SU-DHL-6 (cell line): ENCODE measurements at regions not wholly inside any gene's neighbourhood (a gene's known extent, or its start where the extent isn't known, plus 50 kb on each side); places are given as distances from the start of the nearest gene placed in this dataset.

ENCODE experiments used
- H2AFZ ChIP-seq: fragments of 200-600 bp; sonication (generic); 2 replicates; pipeline ENCODE4 v1.6.1; 2014; ENCODE audit warnings: low read depth, mild to moderate bottlenecking, moderate library complexity, mixed read lengths, antibody characterized with exemption, low read length; ENCODE audit not compliant: severe bottlenecking
- H3F3A ChIP-seq: fragments of 200-600 bp; shearing (Covaris generic); 2 replicates; pipeline ENCODE4 v1.6.0; 2016; ENCODE audit warnings: antibody characterized with exemption, mild to moderate bottlenecking; ENCODE audit not compliant: insufficient read depth
- H3K27ac ChIP-seq: fragments of 200-600 bp; sonication (generic); 2 replicates; pipeline ENCODE4 v1.5.1; 2016; ENCODE audit warnings: low read depth, mild to moderate bottlenecking, low read length, moderate library complexity, mixed read lengths
- H3K27me3 ChIP-seq: fragments of 200-600 bp; sonication (generic), shearing (Covaris generic); 2 replicates; pipeline ENCODE4 v1.6.0; 2014; ENCODE audit warnings: mild to moderate bottlenecking, low read length
- H3K36me3 ChIP-seq: fragments of 200-600 bp; sonication (generic); 2 replicates; pipeline ENCODE4 v1.6.1; 2014; ENCODE audit warnings: mild to moderate bottlenecking, low read length, mixed read lengths
- H3K4me2 ChIP-seq: fragments of 300-600, 200-600 bp; shearing (Covaris generic), sonication (generic); 2 replicates; pipeline ENCODE4 v1.6.0; 2014; ENCODE audit warnings: low read length, low read depth, mild to moderate bottlenecking; ENCODE audit not compliant: poor library complexity, severe bottlenecking
- H3K4me3 ChIP-seq: fragments of 200-600 bp; sonication (generic); 2 replicates; pipeline ENCODE4 v1.5.1; 2014; ENCODE audit warnings: antibody characterized with exemption, low read length, mild to moderate bottlenecking, mixed read lengths; ENCODE audit not compliant: insufficient read depth, poor library complexity, severe bottlenecking
- H3K79me2 ChIP-seq: fragments of 200-600 bp; sonication (generic); 2 replicates; pipeline ENCODE4 v1.6.1; 2014; ENCODE audit warnings: mild to moderate bottlenecking, low read length, moderate library complexity; ENCODE audit not compliant: insufficient read depth
- H3K9ac ChIP-seq: fragments of 200-600 bp; sonication (generic); 2 replicates; pipeline ENCODE4 v1.7.0; 2014; ENCODE audit warnings: mild to moderate bottlenecking, low read length
- H3K9me2 ChIP-seq: fragments of 200-600 bp; sonication (generic); replicated peaks from 2 replicates; pipeline ENCODE4 v1.6.1; 2014; ENCODE audit warnings: low read length; ENCODE audit not compliant: insufficient read depth
- H3K9me3 ChIP-seq: fragments of 200-600 bp; sonication (generic); 2 replicates; pipeline ENCODE4 v1.6.1; 2014; ENCODE audit warnings: low read length, mixed read lengths; ENCODE audit not compliant: insufficient read depth
- H4K20me1 ChIP-seq: fragments of 200-600 bp; sonication (generic); 2 replicates; pipeline ENCODE4 v1.6.1; 2014; ENCODE audit warnings: low read depth, mild to moderate bottlenecking, antibody characterized with exemption, low read length, moderate library complexity, mixed read lengths
- CTCF ChIP-seq: fragments of 200-600 bp; sonication (generic); IDR thresholded peaks from one replicate; pipeline ENCODE4 v1.5.1; 2017; ENCODE audit warnings: antibody characterized with exemption, mild to moderate bottlenecking, low read length, moderate library complexity; ENCODE audit not compliant: insufficient read depth, poor library complexity, severe bottlenecking
- EZH2phosphoT487 ChIP-seq: fragments of 200-600 bp; sonication (generic), shearing (Covaris generic); conservative IDR thresholded peaks from 2 replicates; pipeline ENCODE4 v1.6.1; 2018; ENCODE audit warnings: mild to moderate bottlenecking, antibody characterized with exemption, low read length, moderate library complexity, mixed read lengths

- no peaks in the 10 kb centered on the region for H3K27me3 ChIP-seq
- H3K36me3 ChIP-seq = no peaks in the 10 kb centered on the region
- TF ChIP-seq CTCF = no peak
- no peak for TF ChIP-seq EZH2phosphoT487
- H3K4me2 ChIP-seq = no peak overlapping the region
- H2AFZ ChIP-seq = no peak overlapping the region
- no peaks in the 10 kb centered on the region for H3K9me3 ChIP-seq
- no peak overlapping the region for H3K27ac ChIP-seq
- no peaks in the 10 kb centered on the region for H3K9me2 ChIP-seq
- no peaks in the 10 kb centered on the region for H3K79me2 ChIP-seq
- no peaks in the 10 kb centered on the region for H3F3A ChIP-seq
- H3K4me3 ChIP-seq = no peak overlapping the region
- no peak overlapping the region for H3K9ac ChIP-seq
- no peaks in the 10 kb centered on the region for H4K20me1 ChIP-seq
Observed at GRCh38 chr4:174133551-174133950, 149.9 kb downstream of the FBXO8 start.

- Histone ChIP-seq H3K27ac (no peak overlapping the region), H3F3A (no peaks in the 10 kb centered on the region), H3K79me2 (no peaks in the 10 kb centered on the region)
Observed at GRCh38 chr4:174131901-174132300, 151.6 kb downstream of the FBXO8 start.

GRCh38 chr4:174122705-174123104, 160.8 kb downstream of the FBXO8 start:
- Histone ChIP-seq H3K27ac (no peak overlapping the region), H2AFZ (no peak overlapping the region), H3K36me3 (no peaks in the 10 kb centered on the region), H3K4me3 (no peak overlapping the region), H3K9me3 (no peaks in the 10 kb centered on the region), H3K4me2 (no peak overlapping the region), H3K27me3 (no peaks in the 10 kb centered on the region), H4K20me1 (no peaks in the 10 kb centered on the region), H3K79me2 (no peaks in the 10 kb centered on the region), H3K9ac (no peak overlapping the region), H3F3A (no peaks in the 10 kb centered on the region), H3K9me2 (no peaks in the 10 kb centered on the region)
- TF ChIP-seq CTCF (no peak), EZH2phosphoT487 (no peak)

More at GRCh38 chr4:174131901-174132300, 151.6 kb downstream of the FBXO8 start:
- no peaks in the 10 kb centered on the region for H3K9me3 ChIP-seq
- no peaks in the 10 kb centered on the region for H3K36me3 ChIP-seq
- no peaks in the 10 kb centered on the region for H3K9me2 ChIP-seq
- H3K4me3 ChIP-seq = no peak overlapping the region
- H4K20me1 ChIP-seq = no peaks in the 10 kb centered on the region
- no peak overlapping the region for H2AFZ ChIP-seq
- H3K27me3 ChIP-seq = no peaks in the 10 kb centered on the region
- H3K4me2 ChIP-seq = no peak overlapping the region
- TF ChIP-seq EZH2phosphoT487 (no peak), CTCF (no peak)
- H3K9ac ChIP-seq = no peak overlapping the region
